Upper lobe of right lung (tissue), 1 donor: ENCODE measurements at regions not wholly inside any gene's neighbourhood (a gene's known extent, or its start where the extent isn't known, plus 50 kb on each side); places are given as distances from the start of the nearest gene placed in this dataset.

Source experiments
- ATAC-seq: fragments of 200-7000 bp; cut with Tn5 transposase; one replicate; pipeline ENCODE4 v1.9.1; 2020; ENCODE audit warnings: mild to moderate bottlenecking, moderate library complexity
- DNase-seq: peaks from one replicate; pipeline ENCODE4 v3.0.0-alpha.2; 2020
- H3K27ac ChIP-seq: fragments of 200-600 bp; one replicate; pipeline ENCODE4 v1.8.0; 2022
- H3K27me3 ChIP-seq: fragments of 200-600 bp; one replicate; pipeline ENCODE4 v1.8.0; 2022; ENCODE audit warnings: mild to moderate bottlenecking
- H3K36me3 ChIP-seq: fragments of 200-600 bp; one replicate; pipeline ENCODE4 v1.8.0; 2022
- H3K4me1 ChIP-seq: fragments of 200-600 bp; one replicate; pipeline ENCODE4 v1.8.0; 2022
- H3K4me3 ChIP-seq: fragments of 200-600 bp; one replicate; pipeline ENCODE4 v1.8.0; 2022; ENCODE audit warnings: mild to moderate bottlenecking
- H3K9me3 ChIP-seq: fragments of 200-600 bp; one replicate; pipeline ENCODE4 v1.8.0; 2022
- intact Hi-C: fragments of 100-400 bp; cut with DNase I; formaldehyde crosslinking; loops from one replicate; pipeline ENCODE4 v1.11.0; 2022
- TF ChIP-seq, protein P1 (sequence below): fragments of 200-600 bp; IDR thresholded peaks from one replicate; pipeline ENCODE4 v1.8.0; 2022; ENCODE audit warnings: antibody characterized with exemption
- donor health status: DM: no; HTN: yes; CAD: no; lungs with severe emphysema.

- DNase-seq (no peak), ATAC-seq (no peak)
- TF ChIP-seq, protein P1, sequence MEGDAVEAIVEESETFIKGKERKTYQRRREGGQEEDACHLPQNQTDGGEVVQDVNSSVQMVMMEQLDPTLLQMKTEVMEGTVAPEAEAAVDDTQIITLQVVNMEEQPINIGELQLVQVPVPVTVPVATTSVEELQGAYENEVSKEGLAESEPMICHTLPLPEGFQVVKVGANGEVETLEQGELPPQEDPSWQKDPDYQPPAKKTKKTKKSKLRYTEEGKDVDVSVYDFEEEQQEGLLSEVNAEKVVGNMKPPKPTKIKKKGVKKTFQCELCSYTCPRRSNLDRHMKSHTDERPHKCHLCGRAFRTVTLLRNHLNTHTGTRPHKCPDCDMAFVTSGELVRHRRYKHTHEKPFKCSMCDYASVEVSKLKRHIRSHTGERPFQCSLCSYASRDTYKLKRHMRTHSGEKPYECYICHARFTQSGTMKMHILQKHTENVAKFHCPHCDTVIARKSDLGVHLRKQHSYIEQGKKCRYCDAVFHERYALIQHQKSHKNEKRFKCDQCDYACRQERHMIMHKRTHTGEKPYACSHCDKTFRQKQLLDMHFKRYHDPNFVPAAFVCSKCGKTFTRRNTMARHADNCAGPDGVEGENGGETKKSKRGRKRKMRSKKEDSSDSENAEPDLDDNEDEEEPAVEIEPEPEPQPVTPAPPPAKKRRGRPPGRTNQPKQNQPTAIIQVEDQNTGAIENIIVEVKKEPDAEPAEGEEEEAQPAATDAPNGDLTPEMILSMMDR: no peak
- Histone ChIP-seq H3K27ac (no peak overlapping the region), H3K9me3 (no peaks in the 10 kb centered on the region), H3K4me1 (no peaks in the 10 kb centered on the region), H3K4me3 (no peak overlapping the region), H3K36me3 (no peaks in the 10 kb centered on the region), H3K27me3 (no peaks in the 10 kb centered on the region)
- intact Hi-C loops: no loop called here
These were observed 157.6 kb upstream of the PLXNA4 start for GRCh38 chr7:132733860-132734259.

DNA sequence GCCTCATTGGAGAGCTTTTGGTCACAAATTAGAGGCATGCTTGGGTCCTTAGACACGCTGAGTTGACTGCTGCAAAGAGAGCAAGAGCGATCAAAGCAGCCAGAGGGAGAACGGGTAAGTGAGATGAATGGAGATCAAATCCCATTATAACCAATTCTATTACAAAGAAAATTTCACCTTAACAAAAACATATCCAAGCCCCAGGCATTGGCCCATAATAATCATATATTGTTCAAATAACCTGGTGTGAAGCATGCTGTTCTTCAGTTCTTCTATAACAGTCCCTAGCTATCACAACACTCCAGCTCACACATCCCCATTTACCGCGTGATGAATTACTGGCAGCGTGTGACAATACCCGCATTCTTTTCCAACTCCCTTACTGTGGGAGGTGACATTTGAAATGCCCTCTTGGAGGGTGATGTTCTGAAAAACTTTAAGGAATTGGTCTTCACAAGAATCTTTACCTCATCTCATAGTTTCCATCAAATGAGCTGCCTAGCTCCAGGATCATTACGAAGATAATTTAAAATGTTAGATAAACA lies 156.1 kb upstream of the PLXNA4 start:
- H3K27ac ChIP-seq: no peak overlapping the region
- intact Hi-C loops: no loop called here
- H3K4me1 ChIP-seq: no peaks in the 10 kb centered on the region
- no peaks in the 10 kb centered on the region for H3K9me3 ChIP-seq
- TF ChIP-seq, protein P1: no peak
- H3K27me3 ChIP-seq: no peaks in the 10 kb centered on the region
- ATAC-seq (no peak), DNase-seq (no peak)
- no peak overlapping the region for H3K4me3 ChIP-seq
- H3K36me3 ChIP-seq: no peaks in the 10 kb centered on the region

DNA sequence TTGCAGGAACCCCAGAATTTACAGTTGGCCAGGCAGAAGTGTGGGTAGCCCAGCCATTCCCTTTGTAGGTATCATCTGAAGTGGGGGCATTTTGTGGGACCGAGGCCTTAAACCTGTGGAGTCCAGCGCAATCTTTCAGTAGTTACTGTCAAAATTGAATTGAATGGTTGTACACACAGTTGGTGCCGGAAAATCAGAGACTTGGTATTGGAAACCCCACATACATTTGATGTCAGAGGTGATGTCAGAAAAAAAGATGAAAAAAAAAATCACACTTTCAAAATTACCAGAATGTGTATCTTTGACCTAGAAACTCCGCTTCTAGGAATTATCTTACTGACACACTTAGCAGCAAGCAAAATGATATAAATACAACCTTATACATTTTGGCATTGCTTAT lies 153.8 kb upstream of the PLXNA4 start:
- intact Hi-C loops: no loop called here
- TF ChIP-seq, protein P1: no peak

GRCh38 chr7:132723506-132724081 lies 147.3 kb upstream of the PLXNA4 start:
- DNase-seq (no peak), ATAC-seq (no peak)
- H3K27ac ChIP-seq: no peak overlapping the region
- intact Hi-C loops: no loop called here
- no peaks in the 10 kb centered on the region for H3K4me1 ChIP-seq
- no peaks in the 10 kb centered on the region for H3K27me3 ChIP-seq
- no peaks in the 10 kb centered on the region for H3K36me3 ChIP-seq
- TF ChIP-seq, protein P1: no peak
- no peak overlapping the region for H3K4me3 ChIP-seq
- H3K9me3 ChIP-seq: no peaks in the 10 kb centered on the region

More for the DNA sequence above, 153.8 kb upstream of the PLXNA4 start:
- ATAC-seq (no peak), DNase-seq (no peak)
- Histone ChIP-seq H3K4me1 (no peaks in the 10 kb centered on the region), H3K27me3 (no peaks in the 10 kb centered on the region), H3K4me3 (no peak overlapping the region), H3K9me3 (no peaks in the 10 kb centered on the region), H3K36me3 (no peaks in the 10 kb centered on the region), H3K27ac (no peak overlapping the region)

DNA sequence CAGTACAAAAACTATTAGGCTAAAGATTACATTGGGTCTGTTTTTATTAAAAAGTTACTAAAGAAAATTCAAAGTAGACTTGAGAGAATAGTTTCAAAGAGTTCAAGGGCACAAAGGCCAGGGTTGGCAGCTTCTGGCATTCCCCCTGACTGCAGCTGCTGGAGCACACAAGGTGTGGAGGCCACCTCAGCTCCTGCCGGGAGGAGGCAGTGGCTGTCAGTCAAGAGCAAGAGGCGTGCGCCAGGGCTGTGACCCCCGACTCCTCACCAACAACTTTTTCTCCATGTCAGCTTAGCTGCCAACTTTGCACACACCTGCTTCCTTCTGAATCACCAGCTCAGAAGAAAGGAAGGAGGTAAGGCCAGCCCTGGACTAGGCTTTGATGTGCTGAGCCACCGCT lies 144.6 kb upstream of the PLXNA4 start:
- Histone ChIP-seq H3K9me3 (no peaks in the 10 kb centered on the region), H3K4me3 (no peak overlapping the region), H3K4me1 (no peaks in the 10 kb centered on the region), H3K36me3 (no peaks in the 10 kb centered on the region), H3K27me3 (no peaks in the 10 kb centered on the region), H3K27ac (no peak overlapping the region)
- DNase-seq (no peak), ATAC-seq (no peak)
- intact Hi-C loops: no loop called here
- TF ChIP-seq, protein P1: no peak

- DNase-seq: no peak
- no peak overlapping the region for H3K27ac ChIP-seq
- no peak for ATAC-seq
- no peaks in the 10 kb centered on the region for H3K36me3 ChIP-seq
- H3K9me3 ChIP-seq: no peaks in the 10 kb centered on the region
- H3K4me3 ChIP-seq: no peak overlapping the region
- TF ChIP-seq, protein P1: no peak
- H3K4me1 ChIP-seq: no peaks in the 10 kb centered on the region
- intact Hi-C loops: no loop called here
- no peaks in the 10 kb centered on the region for H3K27me3 ChIP-seq
These were observed 137.6 kb upstream of the PLXNA4 start for GRCh38 chr7:132713893-132714292.
